H1 (cell line): ENCODE measurements at regions not wholly inside any gene's neighbourhood (a gene's known extent, or its start where the extent isn't known, plus 50 kb on each side); places are given as distances from the start of the nearest gene placed in this dataset.

Source experiments
- CTCF ChIA-PET: fragments of 300-600 bp; sonication (Branson Sonifier 250); formaldehyde crosslinking; loops from one replicate; lab custom pipeline; 2021; ENCODE audit not compliant: partially characterized antibody; lab: Charles Lee
- POLR2A ChIA-PET: fragments of 300-600 bp; sonication (Branson Sonifier 250); formaldehyde crosslinking; loops from one replicate; lab custom pipeline; 2021; ENCODE audit warnings: inconsistent platforms; ENCODE audit not compliant: partially characterized antibody; lab: Charles Lee
- DNase-seq, 2 experiments: peaks; one replicate each; pipeline versions ENCODE4 v3.0.0 to v3.0.0-alpha.2; 2010 to 2022; ENCODE audit warnings: low spot score in 2 of 2, low read depth in 1 of 2, mixed read lengths in 1 of 2
- FAIRE-seq: peaks from 2 replicates; lab custom pipeline; 2011; peaks lifted over from hg19 to GRCh38; lab: Jason Lieb, UNC
- H2AFZ ChIP-seq: 2 replicates; pipeline ENCODE4 v1.8.1; 2012; ENCODE audit warnings: low read length, inconsistent platforms
- H2AK5ac ChIP-seq: 2 replicates; pipeline ENCODE4 v1.6.1; 2013; ENCODE audit warnings: low read depth, low read length
- H2BK120ac ChIP-seq: replicated peaks from 2 replicates; pipeline ENCODE3; 2013; ENCODE audit warnings: low read depth, low read length, inconsistent platforms
- H2BK12ac ChIP-seq: 2 replicates; pipeline ENCODE4 v1.6.1; 2013; ENCODE audit warnings: low read depth, low read length
- H2BK15ac ChIP-seq: 2 replicates; pipeline ENCODE4 v1.6.1; 2013; ENCODE audit warnings: low read length
- H2BK20ac ChIP-seq: 2 replicates; pipeline ENCODE4 v1.6.1; 2013; ENCODE audit warnings: low read length
- H2BK5ac ChIP-seq: 2 replicates; pipeline ENCODE4 v1.6.1; 2013; ENCODE audit warnings: low read depth, low read length
- H3K14ac ChIP-seq: 2 replicates; pipeline ENCODE4 v1.6.1; 2013; ENCODE audit warnings: inconsistent platforms; ENCODE audit not compliant: insufficient read length
- H3K18ac ChIP-seq: 2 replicates; pipeline ENCODE4 v1.6.1; 2013; ENCODE audit warnings: low read length; ENCODE audit errors: extremely low read depth
- H3K23ac ChIP-seq: 2 replicates; pipeline ENCODE4 v1.6.1; 2013; ENCODE audit warnings: inconsistent platforms; ENCODE audit not compliant: insufficient read length
- H3K23me2 ChIP-seq: 2 replicates; pipeline ENCODE4 v1.6.1; 2013; ENCODE audit warnings: low read depth, low read length
- H3K27ac ChIP-seq: 2 replicates; pipeline ENCODE4 v1.6.1; 2011; ENCODE audit warnings: low read depth, low read length, inconsistent platforms
- H3K27me3 ChIP-seq, 4 experiments: replicated peaks in 1 of 4; 1 replicate in 1 of 4; 2 replicates in 3 of 4; pipeline versions ENCODE4 v1.6.1 to v1.8.1; 2011 to 2013; ENCODE audit warnings: low read length in 3 of 4, mild to moderate bottlenecking in 3 of 4, inconsistent platforms in 2 of 4, mixed read lengths in 2 of 4, moderate library complexity in 1 of 4; ENCODE audit not compliant: control insufficient read depth in 3 of 4, insufficient read depth in 3 of 4; ENCODE audit errors: extremely low read depth in 1 of 4
- H3K36me3 ChIP-seq, 4 experiments: 2 replicates each; pipeline versions ENCODE4 v1.6.1 to v1.8.1; 2011 to 2013; ENCODE audit warnings: mild to moderate bottlenecking in 4 of 4, low read length in 3 of 4, moderate library complexity in 2 of 4, control low read depth in 1 of 4, inconsistent platforms in 1 of 4; ENCODE audit not compliant: insufficient read depth in 4 of 4, control insufficient read depth in 2 of 4
- H3K4ac ChIP-seq: replicated peaks from 2 replicates; pipeline ENCODE3; 2013; ENCODE audit warnings: low read length, low read depth, mixed read lengths, inconsistent platforms; ENCODE audit not compliant: insufficient read length
- H3K4me1 ChIP-seq, 4 experiments: replicated peaks in 1 of 4; 1 replicate in 1 of 4; 2 replicates in 3 of 4; pipeline versions ENCODE4 v1.6.1 to v1.8.1; 2011 to 2013; ENCODE audit warnings: low read length in 3 of 4, inconsistent platforms in 2 of 4, mixed read lengths in 1 of 4; ENCODE audit not compliant: insufficient read depth in 4 of 4, control insufficient read depth in 3 of 4
- H3K4me2 ChIP-seq, 2 experiments: 2 replicates each; pipeline versions ENCODE4 v1.6.1 to v1.8.1; 2011 to 2013; ENCODE audit warnings: low read depth in 2 of 2, low read length in 2 of 2, control low read depth in 1 of 2, inconsistent platforms in 1 of 2, mild to moderate bottlenecking in 1 of 2; ENCODE audit not compliant: insufficient read depth in 1 of 2
- H3K4me3 ChIP-seq, 4 experiments: fragments of 200-600, 300-600 bp in 1 of 4; sonication (generic), shearing (Covaris generic), sonication (Bioruptor Twin) in 1 of 4; 2 replicates each; pipeline versions ENCODE4 v1.5.1 to v1.8.1; 2011 to 2016; ENCODE audit warnings: low read length in 4 of 4, low read depth in 3 of 4, control low read depth in 2 of 4, inconsistent platforms in 2 of 4, mild to moderate bottlenecking in 2 of 4, mixed read lengths in 1 of 4, moderate library complexity in 1 of 4; ENCODE audit not compliant: insufficient read depth in 2 of 4; ENCODE audit errors: extremely low read depth in 1 of 4
- H3K56ac ChIP-seq: replicated peaks from 2 replicates; pipeline ENCODE3; 2013; ENCODE audit warnings: low read depth, mild to moderate bottlenecking, mixed read lengths, low read length, inconsistent platforms; ENCODE audit not compliant: insufficient read length
- H3K79me1 ChIP-seq: 2 replicates; pipeline ENCODE4 v1.6.1; 2013; ENCODE audit warnings: low read depth, low read length, control low read depth
- H3K79me2 ChIP-seq, 2 experiments: 2 replicates each; pipeline versions ENCODE4 v1.6.1 to v1.8.1; 2012 to 2013; ENCODE audit warnings: low read length in 2 of 2, mild to moderate bottlenecking in 2 of 2, inconsistent platforms in 1 of 2; ENCODE audit not compliant: insufficient read depth in 2 of 2, control insufficient read depth in 1 of 2
- H3K9ac ChIP-seq, 4 experiments: replicated peaks in 1 of 4; 1 replicate in 1 of 4; 2 replicates in 3 of 4; pipeline versions ENCODE4 v1.6.1 to v1.8.1; 2011 to 2013; ENCODE audit warnings: low read depth in 3 of 4, low read length in 3 of 4, control low read depth in 2 of 4, mild to moderate bottlenecking in 2 of 4, moderate library complexity in 2 of 4, inconsistent platforms in 1 of 4; ENCODE audit errors: extremely low read depth in 1 of 4
- H3K9me3 ChIP-seq, 2 experiments: 2 replicates each; pipeline versions ENCODE4 v1.6.1 to v1.8.1; 2012 to 2013; ENCODE audit warnings: mild to moderate bottlenecking in 2 of 2, moderate library complexity in 2 of 2, control low read depth in 1 of 2, inconsistent platforms in 1 of 2, low read depth in 1 of 2, low read length in 1 of 2, mixed read lengths in 1 of 2; ENCODE audit not compliant: insufficient read depth in 2 of 2
- H4K20me1 ChIP-seq, 2 experiments: replicated peaks in 1 of 2; 2 replicates each; pipeline versions ENCODE3 to v1.8.1; 2011 to 2013; ENCODE audit warnings: inconsistent platforms in 2 of 2, low read length in 2 of 2, mild to moderate bottlenecking in 1 of 2; ENCODE audit not compliant: insufficient read depth in 2 of 2, control insufficient read depth in 1 of 2
- H4K5ac ChIP-seq: 2 replicates; pipeline ENCODE4 v1.6.1; 2013; ENCODE audit warnings: low read length, low read depth, mixed read lengths, inconsistent platforms; ENCODE audit not compliant: insufficient read length
- H4K8ac ChIP-seq: 2 replicates; pipeline ENCODE4 v1.8.0; 2013; ENCODE audit warnings: mild to moderate bottlenecking, moderate library complexity, low read length, inconsistent platforms; ENCODE audit not compliant: insufficient read depth; ENCODE audit errors: extremely low read depth
- H4K91ac ChIP-seq: replicated peaks from 2 replicates; pipeline ENCODE3; 2013; ENCODE audit warnings: low read length, mixed read lengths, inconsistent platforms; ENCODE audit not compliant: insufficient read length
- CTBP2 ChIP-seq: IDR thresholded peaks from 2 replicates; pipeline ENCODE4 v1.7.0; 2011; ENCODE audit warnings: borderline replicate concordance, mild to moderate bottlenecking, moderate library complexity, mixed read lengths, low read length; ENCODE audit not compliant: insufficient read depth, insufficient read length
- E2F6 ChIP-seq: IDR thresholded peaks from 2 replicates; pipeline ENCODE4 v1.6.1; 2012; ENCODE audit warnings: inconsistent platforms
- HDAC2 ChIP-seq, 2 experiments: fragments of 300-600 bp in 1 of 2; sonication (generic) in 1 of 2; IDR thresholded peaks; 2 replicates each; pipeline ENCODE4 v1.6.1; 2011 to 2012; ENCODE audit warnings: low read depth in 2 of 2, low read length in 2 of 2, mild to moderate bottlenecking in 2 of 2, moderate library complexity in 2 of 2, borderline replicate concordance in 1 of 2, inconsistent platforms in 1 of 2
- KDM1A ChIP-seq: fragments of 200-600, 300-600 bp; sonication (generic); IDR thresholded peaks from 2 replicates; pipeline ENCODE4 v1.7.1; 2016; ENCODE audit warnings: mild to moderate bottlenecking, low read length, borderline replicate concordance
- KDM4A ChIP-seq: IDR thresholded peaks from one replicate; pipeline ENCODE4 v1.7.1; 2012; ENCODE audit warnings: low read depth, mild to moderate bottlenecking, moderate library complexity, low read length, inconsistent platforms; ENCODE audit not compliant: severe bottlenecking
- KDM5A ChIP-seq: fragments of 200-600 bp; IDR thresholded peaks from 2 replicates; pipeline ENCODE4 v1.7.1; 2012; ENCODE audit warnings: mild to moderate bottlenecking, low read length, inconsistent platforms, mixed read lengths
- NANOG ChIP-seq: IDR thresholded peaks from 2 replicates; pipeline ENCODE4 v1.6.1; 2011; ENCODE audit warnings: low read length, low read depth, mild to moderate bottlenecking, inconsistent platforms; ENCODE audit not compliant: insufficient read depth, poor library complexity, severe bottlenecking
- RAD21 ChIP-seq, 2 experiments: IDR thresholded peaks in 1 of 2; conservative IDR thresholded peaks in 1 of 2; 2 replicates each; pipeline ENCODE4 v1.6.1; 2011; ENCODE audit warnings: low read depth in 2 of 2, low read length in 2 of 2, improper control_type of control experiment in 1 of 2, inconsistent platforms in 1 of 2, mild to moderate bottlenecking in 1 of 2, moderate library complexity in 1 of 2
- SUZ12 ChIP-seq: fragments of 200-600 bp; sonication (generic); IDR thresholded peaks from 2 replicates; pipeline ENCODE4 v1.6.1; 2012; ENCODE audit warnings: mild to moderate bottlenecking, inconsistent platforms, low read length, moderate library complexity, mixed read lengths
- TBP ChIP-seq: IDR thresholded peaks from 2 replicates; pipeline ENCODE4 v1.6.1; 2011; ENCODE audit warnings: low read depth, low read length, improper control_type of control experiment
- WGBS, 2 experiments: shearing (Covaris generic) in 1 of 2; methylation state at CpG; one replicate each; pipeline versions ENCODE4 v1.1.6 to v1.1.7; 2013 to 2015; ENCODE audit warnings: low lambda C conversion rate in 2 of 2, mixed read lengths in 2 of 2, inconsistent platforms in 1 of 2, low coverage in 1 of 2, missing lambda C conversion rate in 1 of 2; ENCODE audit not compliant: insufficient replicate concordance in 2 of 2, insufficient coverage in 1 of 2, insufficient read length in 1 of 2; ENCODE audit errors: extremely low coverage in 1 of 2, missing lambda C conversion rate in 1 of 2; 5-methylcytosine and 5-hydroxymethylcytosine counted together

- Histone ChIP-seq H2BK20ac (peak overlapping the region; percentile 27; the same call in 1 of the 2 replicates), H3K79me2 (no peaks in the 10 kb centered on the region)
- no peak for FAIRE-seq
- TF ChIP-seq KDM4A (no peak), TBP (no peak), NANOG (no peak), KDM5A (no peak), E2F6 (no peak), CTBP2 (no peak), RAD21 (IDR thresholded peaks at IDR 0.05 in 1 of 2, conservative IDR thresholded peaks at IDR 0.05 in 1 of 2; ENCODE audit: low read depth in 2 of 2, low read length in 2 of 2) (no peak), SUZ12 (no peak), HDAC2 (IDR thresholded peaks at IDR 0.05; ENCODE audit: borderline replicate concordance in 1 of 2, low read depth in 2 of 2, low read length in 2 of 2) (no peak), KDM1A (no peak)
Observed at GRCh38 chr2:52294628-52295027, 1262.7 kb upstream of the NRXN1 start.

More at GRCh38 chr2:52294628-52295027, 1262.7 kb upstream of the NRXN1 start:
- H3K4me3 ChIP-seq: no peak overlapping the region
- H2AFZ ChIP-seq: no peak overlapping the region
- no peak overlapping the region for H4K8ac ChIP-seq
- no peaks in the 10 kb centered on the region for H3K79me1 ChIP-seq
- H3K56ac ChIP-seq: no peak overlapping the region
- H4K5ac ChIP-seq: no peak overlapping the region
- no peak overlapping the region for H3K9ac ChIP-seq
- 94% methylated on average over 1 of the region's 1 CpG; no CpG with 5 or more reads in 1 of the 2 experiments for WGBS, 2 experiments
- no peak overlapping the region for H4K91ac ChIP-seq
- H3K4ac ChIP-seq: no peak overlapping the region
- no peak overlapping the region for H2BK15ac ChIP-seq
- no peak for DNase-seq
- no peak overlapping the region for H2BK5ac ChIP-seq
- H3K23ac ChIP-seq: no peak overlapping the region
- no peak overlapping the region for H2AK5ac ChIP-seq
- H2BK12ac ChIP-seq: no peak overlapping the region
- no peak overlapping the region for H3K18ac ChIP-seq
- H3K23me2 ChIP-seq: no peaks in the 10 kb centered on the region
- no peak overlapping the region for H3K27ac ChIP-seq
- no peaks in the 10 kb centered on the region for H4K20me1 ChIP-seq
- ChIA-PET POLR2A (no interaction called here), CTCF (no interaction called here)
- H3K14ac ChIP-seq: no peak overlapping the region
- H3K9me3 ChIP-seq: peaks cover 7 to 8% of the 10 kb centered on the region in 2 experiments; a peak in 1 of 4 replicates
- H2BK120ac ChIP-seq: peak overlapping the region; percentile 43
- no peaks in the 10 kb centered on the region for H3K36me3 ChIP-seq
- H3K4me2 ChIP-seq: no peak overlapping the region
- H3K27me3 ChIP-seq: no peaks in the 10 kb centered on the region
- H3K4me1 ChIP-seq: peaks cover 0 to 1% (median 0%) of the 10 kb centered on the region in 4 experiments; a peak in 2 of 7 replicates
